B cell (primary cell): ENCODE measurements at regions not wholly inside any gene's neighbourhood (a gene's known extent, or its start where the extent isn't known, plus 50 kb on each side); places are given as distances from the start of the nearest gene placed in this dataset.
"Not testable (repeated sequence)": the region's sequence is repeated elsewhere in the genome, so short reads cannot be mapped to it uniquely, and the experiment has no call there.

Experiments used
- ATAC-seq: fragments of 200-7000 bp; cut with Tn5 transposase; one replicate; pipeline ENCODE4 v1.10.0; 2021; ENCODE audit warnings: low read depth, mild to moderate bottlenecking, moderate number of reproducible peaks, moderate library complexity
- CTCF ChIA-PET: fragments of 350-600 bp; sonication (Branson Sonifier 250); formaldehyde crosslinking; loops from one replicate; lab custom pipeline; 2021; ENCODE audit warnings: antibody characterized with exemption, inconsistent platforms; lab: Charles Lee
- POLR2A ChIA-PET: fragments of 350-600 bp; sonication (Branson Sonifier 250); formaldehyde crosslinking; loops from one replicate; lab custom pipeline; 2021; ENCODE audit warnings: antibody characterized with exemption; lab: Charles Lee
- DNase-seq: peaks from one replicate; pipeline ENCODE4 v3.0.0; 2013
- H2AFZ ChIP-seq: 2 replicates; pipeline ENCODE4 v1.6.1; 2012; ENCODE audit warnings: mild to moderate bottlenecking, low read depth, low read length; ENCODE audit not compliant: insufficient read depth, poor library complexity, severe bottlenecking
- H3K27ac ChIP-seq, 2 donors: 1 replicate in 1 of 2; 2 replicates in 1 of 2; pipeline ENCODE4 v1.5.1; 2012 to 2013; ENCODE audit warnings: low read length in 2 of 2, mild to moderate bottlenecking in 2 of 2, moderate library complexity in 1 of 2
- H3K27me3 ChIP-seq, 4 experiments: fragments of 200-600 bp in 1 of 4; sonication (generic) in 1 of 4; replicated peaks in 1 of 4; 1 replicate in 2 of 4; 2 replicates in 2 of 4; pipeline versions ENCODE4 v1.6.1 to v1.7.0; 2013 to 2016; ENCODE audit warnings: low read length in 3 of 4, mild to moderate bottlenecking in 2 of 4, mixed read lengths in 1 of 4, moderate library complexity in 1 of 4; ENCODE audit not compliant: insufficient read depth in 4 of 4, control insufficient read depth in 3 of 4; ENCODE audit errors: control extremely low read depth in 1 of 4
- H3K36me3 ChIP-seq, 2 experiments: replicated peaks in 1 of 2; 1 replicate in 1 of 2; 2 replicates in 1 of 2; pipeline versions ENCODE4 v1.6.1 to v1.7.1; 2013; ENCODE audit warnings: low read length in 1 of 2; ENCODE audit not compliant: insufficient read depth in 2 of 2, control insufficient read depth in 1 of 2; ENCODE audit errors: control extremely low read depth in 1 of 2, extremely low read depth in 1 of 2
- H3K4me1 ChIP-seq, 2 donors: fragments of 200-600 bp in 1 of 2; sonication (generic) in 1 of 2; 1 replicate in 1 of 2; 2 replicates in 1 of 2; pipeline versions ENCODE4 v1.5.1 to v1.6.1; 2013 to 2017; ENCODE audit warnings: low read length in 2 of 2; ENCODE audit not compliant: control insufficient read depth in 2 of 2, insufficient read depth in 2 of 2
- H3K4me2 ChIP-seq: replicated peaks from 2 replicates; pipeline ENCODE3; 2012; ENCODE audit warnings: mild to moderate bottlenecking, low read depth, low read length; ENCODE audit not compliant: poor library complexity, severe bottlenecking
- H3K4me3 ChIP-seq, 5 experiments: fragments of 200-600 bp in 1 of 5; sonication (generic) in 1 of 5; 1 replicate in 3 of 5; 2 replicates in 2 of 5; pipeline versions ENCODE4 v1.5.1 to v1.7.0; 2011 to 2016; ENCODE audit warnings: low read length in 4 of 5, mild to moderate bottlenecking in 4 of 5, low read depth in 2 of 5, control low read depth in 1 of 5, moderate library complexity in 1 of 5; ENCODE audit not compliant: insufficient read depth in 1 of 5; ENCODE audit errors: control extremely low read depth in 1 of 5, extremely low read depth in 1 of 5
- H3K79me2 ChIP-seq: fragments of 200-600 bp; sonication (generic); one replicate; pipeline ENCODE4 v1.6.0; 2016; ENCODE audit warnings: low read length; ENCODE audit not compliant: control insufficient read depth, insufficient read depth
- H3K9ac ChIP-seq: fragments of 200-600 bp; sonication (generic); 2 replicates; pipeline ENCODE4 v1.6.1; 2017; ENCODE audit warnings: mild to moderate bottlenecking, low read length, moderate library complexity
- H3K9me3 ChIP-seq, 3 donors: one replicate each; pipeline versions ENCODE4 v1.6.1 to v1.7.1; 2013; ENCODE audit warnings: low read length in 2 of 3; ENCODE audit not compliant: control insufficient read depth in 2 of 3, insufficient read depth in 1 of 3; ENCODE audit errors: control extremely low read depth in 1 of 3
- H4K20me1 ChIP-seq: 2 replicates; pipeline ENCODE4 v1.6.0; 2012; ENCODE audit warnings: mild to moderate bottlenecking, low read length; ENCODE audit not compliant: insufficient read depth, control insufficient read depth, poor library complexity, severe bottlenecking
- H3K27ac Mint-ChIP-seq: one replicate; pipeline ENCODE4 v1.8.0; 2021; ENCODE audit warnings: mixed read lengths
- H3K27me3 Mint-ChIP-seq: one replicate; pipeline ENCODE4 v1.8.0; 2021; ENCODE audit warnings: mixed read lengths
- H3K4me1 Mint-ChIP-seq: one replicate; pipeline ENCODE4 v1.8.0; 2021; ENCODE audit warnings: mixed read lengths
- H3K4me3 Mint-ChIP-seq: one replicate; pipeline ENCODE4 v1.8.0; 2021; ENCODE audit warnings: mixed read lengths
- H3K9me3 Mint-ChIP-seq: one replicate; pipeline ENCODE4 v1.8.0; 2022; ENCODE audit warnings: mixed read lengths; ENCODE audit not compliant: insufficient read depth
- CTCF ChIP-seq: fragments of 200-600 bp; IDR thresholded peaks from one replicate; pipeline ENCODE4 v1.8.0; 2022; ENCODE audit warnings: antibody characterized with exemption, mild to moderate bottlenecking
- EZH2 ChIP-seq: IDR thresholded peaks from 2 replicates; pipeline ENCODE4 v1.6.1; 2012; ENCODE audit warnings: borderline replicate concordance, low read depth, mild to moderate bottlenecking, moderate library complexity, low read length; ENCODE audit not compliant: insufficient read depth, poor library complexity, severe bottlenecking
- WGBS: methylation state at CpG from one replicate; pipeline ENCODE4 v1.1.5; 2013; ENCODE audit warnings: missing lambda C conversion rate; ENCODE audit not compliant: insufficient coverage; 5-methylcytosine and 5-hydroxymethylcytosine counted together
- intact Hi-C: fragments of 100-400 bp; cut with micrococcal nuclease; formaldehyde crosslinking; loops from one replicate; pipeline ENCODE4 v1.10.0; 2022

GRCh38 chr1:163477276-163477830 lies 155.6 kb downstream of the NUF2 start:
- Histone ChIP-seq H3K4me1 (no peaks in the 10 kb centered on the region), H4K20me1 (no peaks in the 10 kb centered on the region), H3K27ac (no peak overlapping the region), H3K9me3 (peaks cover 0 to 8% (median 0%) of the 10 kb centered on the region in 3 donors), H3K4me2 (no peak overlapping the region), H3K27me3 (no peaks in the 10 kb centered on the region), H2AFZ (no peak overlapping the region), H3K9ac (no peak overlapping the region), H3K79me2 (no peaks in the 10 kb centered on the region), H3K4me3 (no peak overlapping the region), H3K36me3 (no peaks in the 10 kb centered on the region)
- DNase-seq (no peak), ATAC-seq (no peak)
- Mint-ChIP-seq H3K4me1 (no peaks in the 10 kb centered on the region), H3K27ac (no peak overlapping the region), H3K4me3 (no peak overlapping the region), H3K27me3 (peaks cover 3% of the 10 kb centered on the region), H3K9me3 (peaks cover 3% of the 10 kb centered on the region)
- intact Hi-C loops, result no loop called here
- no CpG with 5 or more reads among the region's 3 CpGs for WGBS
- CTCF ChIA-PET, result no interaction called here
- TF ChIP-seq EZH2, result no peak
- TF ChIP-seq CTCF, result no peak
- POLR2A ChIA-PET, result no interaction called here

- H3K4me3 ChIP-seq, H3K9me3 Mint-ChIP-seq, H3K27ac ChIP-seq, H3K4me2 ChIP-seq, H3K27me3 Mint-ChIP-seq, H3K36me3 ChIP-seq, ATAC-seq, POLR2A ChIA-PET, H3K27me3 ChIP-seq, H3K27ac Mint-ChIP-seq, intact Hi-C loops, H2AFZ ChIP-seq, H3K79me2 ChIP-seq, H4K20me1 ChIP-seq, DNase-seq, CTCF ChIA-PET, H3K4me1 Mint-ChIP-seq, H3K4me3 Mint-ChIP-seq, H3K9ac ChIP-seq, H3K4me1 ChIP-seq: not testable (repeated sequence)
- 94% methylated on average over 48 of the region's 52 CpGs for WGBS
- peaks cover 0 to 16% (median 2%) of the 10 kb centered on the region in 3 donors for H3K9me3 ChIP-seq
Observed at GRCh38 chr1:163498391-163499330, 176.9 kb downstream of the NUF2 start.
